ENCODE measurements at regions not wholly inside any gene's neighbourhood (a gene's known extent, or its start where the extent isn't known, plus 50 kb on each side); places are given as distances from the start of the nearest gene placed in this dataset.

DNA sequence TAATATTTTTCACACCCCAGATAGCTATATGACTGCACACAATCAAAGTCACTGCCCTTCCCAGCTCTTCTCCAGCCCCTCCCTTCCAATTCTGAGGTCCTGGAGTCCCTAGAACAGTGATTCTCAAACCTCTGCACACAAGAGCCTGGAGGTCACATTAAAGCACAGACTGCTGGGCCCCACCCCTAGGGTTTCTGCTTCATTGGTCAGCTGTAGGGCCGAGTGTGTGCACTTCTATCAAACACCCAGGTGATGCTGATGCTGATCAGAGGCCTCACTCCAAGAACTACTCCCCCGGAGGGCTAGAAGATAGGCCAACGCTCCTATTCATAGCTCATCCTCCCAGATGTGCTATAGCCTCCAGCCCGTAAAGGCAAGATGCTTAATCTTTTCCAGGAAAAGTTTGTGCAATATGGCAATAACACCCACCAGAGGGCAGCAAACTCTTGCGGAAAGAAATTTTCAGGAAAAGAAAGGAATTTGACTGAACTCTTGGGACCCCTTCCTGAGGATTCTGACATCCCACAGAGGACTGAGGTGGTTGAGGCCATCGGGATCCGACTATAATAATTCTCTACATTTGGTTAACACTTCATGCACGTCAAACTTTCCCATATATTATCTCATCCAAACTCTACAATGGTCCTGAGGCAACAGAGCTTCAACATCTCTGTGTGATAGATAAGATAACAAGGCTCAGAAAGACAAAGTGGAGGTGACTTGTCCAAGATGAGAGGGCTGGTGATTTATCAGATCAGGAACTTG, 194.2 kb upstream of the PKDCC start:
- peak; percentile 49 for DNase-seq (ENCODE audit: low read depth)

DNA sequence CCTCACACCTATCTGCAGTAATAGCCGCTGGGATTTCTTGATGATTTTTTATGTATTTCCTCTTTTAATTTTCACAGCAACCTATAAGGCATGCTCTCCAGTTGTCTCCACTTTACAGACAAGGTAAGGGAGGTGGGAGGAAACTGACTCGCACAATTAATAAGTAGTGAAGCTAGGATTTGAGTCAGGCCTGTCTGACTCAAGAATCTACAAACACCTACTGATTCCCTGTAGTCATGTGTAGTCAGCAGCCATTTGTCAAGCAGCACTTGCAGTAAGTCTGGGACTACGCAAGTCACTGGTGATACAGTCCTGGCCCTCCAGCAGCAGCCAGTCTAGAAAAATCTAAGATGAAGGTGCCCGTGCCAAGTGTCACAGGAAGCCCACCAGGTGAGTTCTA, 193.6 kb upstream of the PKDCC start:
- DNase-seq (ENCODE audit: low read depth): no peak

DNA sequence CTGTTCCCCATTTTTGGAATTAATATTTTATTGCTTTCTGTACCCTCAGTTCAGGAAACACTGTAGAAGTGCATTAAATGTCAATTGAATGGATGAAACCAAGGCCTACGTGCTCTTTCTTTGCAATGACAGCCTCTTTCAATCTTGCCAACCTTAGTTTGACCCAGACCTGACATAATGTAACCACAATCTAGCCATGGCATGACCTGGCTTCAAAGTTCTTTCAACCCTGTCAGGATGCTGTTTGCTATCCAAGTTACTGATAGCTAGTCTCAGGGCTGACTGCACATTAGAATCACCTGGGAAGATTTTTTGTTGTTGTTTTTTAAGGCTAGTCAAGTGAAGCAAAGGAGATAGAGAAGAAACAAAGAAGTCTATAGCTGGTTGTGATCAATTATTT, 190.9 kb upstream of the PKDCC start:
- no peak for DNase-seq (ENCODE audit: low read depth)

DNA sequence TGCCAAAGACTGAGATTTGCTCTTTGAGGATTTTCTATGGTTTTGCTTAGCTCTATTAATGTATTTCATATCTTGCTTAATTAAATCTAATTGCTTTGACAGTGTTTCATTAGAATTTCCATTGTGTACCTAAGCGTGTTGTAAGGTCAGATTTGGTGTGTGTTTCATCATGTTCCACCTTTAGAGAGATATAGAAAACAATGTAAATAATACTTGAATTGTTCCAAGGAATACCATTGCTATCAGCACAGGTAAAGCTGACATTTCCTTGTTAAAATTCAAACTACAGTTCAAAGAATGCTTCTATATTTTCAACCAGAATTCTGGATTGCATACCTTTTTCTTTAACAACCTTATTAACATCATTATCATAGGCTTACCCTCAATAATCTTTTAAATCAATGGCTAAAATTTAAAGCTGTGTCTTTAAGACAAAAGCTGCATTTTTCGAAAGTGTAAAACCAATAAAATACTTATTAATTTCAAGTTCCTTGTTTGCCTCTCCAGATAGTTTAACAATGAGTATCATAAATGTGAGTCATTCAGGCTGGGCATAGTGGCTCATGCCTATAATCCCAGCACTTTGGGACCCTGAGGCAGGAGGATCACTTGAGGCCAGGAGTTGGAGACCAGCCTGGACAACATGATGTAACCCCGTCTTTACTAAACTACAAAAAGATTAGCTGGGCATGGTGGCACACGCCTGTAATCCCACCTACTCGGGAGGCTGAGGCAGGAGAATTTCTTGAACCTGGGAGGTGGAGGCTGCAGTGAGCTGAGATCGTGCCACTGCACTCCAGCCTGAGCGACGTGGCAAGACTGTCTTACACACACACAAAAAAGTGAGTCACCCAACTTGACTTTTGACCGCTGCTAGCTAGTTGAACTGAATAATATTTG, 188.0 kb upstream of the PKDCC start:
- peak; percentile 44 for DNase-seq (ENCODE audit: low read depth)

DNA sequence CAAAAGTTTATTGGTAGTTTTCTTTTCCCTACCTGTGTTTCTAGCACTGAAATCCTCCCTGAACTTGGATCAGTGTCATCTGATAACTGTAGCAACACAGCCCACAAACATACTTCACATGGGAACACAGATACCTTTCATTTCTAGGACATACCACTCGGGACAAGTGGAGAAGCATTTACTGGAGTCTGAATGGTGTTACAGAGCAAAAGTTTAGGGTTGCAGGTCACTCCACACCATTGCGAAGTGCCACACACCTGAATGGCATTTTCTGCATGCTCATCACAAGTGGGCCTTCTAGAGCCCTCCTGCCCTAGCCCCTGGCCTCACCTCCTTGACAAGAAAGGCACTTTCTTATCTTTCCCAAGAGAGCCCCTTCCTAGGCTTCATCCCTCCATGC, 184.8 kb upstream of the PKDCC start:
- no peak for DNase-seq (ENCODE audit: low read depth)

DNA sequence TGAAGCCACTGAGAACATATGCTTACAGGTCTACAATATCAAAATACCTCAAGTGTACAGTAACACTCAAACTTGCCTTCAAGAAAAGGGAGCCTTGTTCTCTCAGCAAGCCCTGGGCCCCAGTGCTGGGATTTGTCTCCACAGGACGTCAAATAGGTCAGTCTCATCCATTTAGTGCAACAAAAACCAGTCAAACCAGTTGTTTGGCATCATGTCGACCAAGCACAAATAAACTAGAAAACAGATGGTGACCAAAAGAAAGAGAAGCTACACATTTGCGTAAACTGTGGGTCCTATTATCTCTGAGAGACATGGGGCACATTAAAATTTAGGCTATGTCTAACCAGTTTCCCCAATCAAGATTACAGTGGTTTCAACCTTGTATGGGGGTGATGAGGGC, 182.6 kb upstream of the PKDCC start:
- no peak for DNase-seq (ENCODE audit: low read depth)

DNA sequence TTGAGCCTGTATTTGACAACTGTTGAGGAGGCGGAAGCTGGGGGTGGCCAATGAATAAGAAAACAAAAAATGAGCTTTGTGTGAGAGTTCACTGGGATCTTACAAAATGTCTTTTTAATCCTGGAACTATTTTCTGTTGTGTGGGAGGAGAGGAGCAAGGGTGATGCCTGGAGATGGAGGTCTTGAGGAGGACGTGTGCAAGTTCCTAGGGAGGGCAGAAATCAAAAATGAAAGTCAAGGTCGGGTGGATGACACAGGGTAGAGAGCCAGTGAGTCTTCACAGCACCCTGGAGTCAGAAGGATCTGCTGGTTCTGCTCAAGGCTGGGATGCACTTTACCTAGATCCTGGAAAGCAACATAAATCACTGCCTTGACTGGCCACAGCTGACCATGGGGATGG, 180.3 kb upstream of the PKDCC start:
- no peak for DNase-seq (ENCODE audit: low read depth)

DNA sequence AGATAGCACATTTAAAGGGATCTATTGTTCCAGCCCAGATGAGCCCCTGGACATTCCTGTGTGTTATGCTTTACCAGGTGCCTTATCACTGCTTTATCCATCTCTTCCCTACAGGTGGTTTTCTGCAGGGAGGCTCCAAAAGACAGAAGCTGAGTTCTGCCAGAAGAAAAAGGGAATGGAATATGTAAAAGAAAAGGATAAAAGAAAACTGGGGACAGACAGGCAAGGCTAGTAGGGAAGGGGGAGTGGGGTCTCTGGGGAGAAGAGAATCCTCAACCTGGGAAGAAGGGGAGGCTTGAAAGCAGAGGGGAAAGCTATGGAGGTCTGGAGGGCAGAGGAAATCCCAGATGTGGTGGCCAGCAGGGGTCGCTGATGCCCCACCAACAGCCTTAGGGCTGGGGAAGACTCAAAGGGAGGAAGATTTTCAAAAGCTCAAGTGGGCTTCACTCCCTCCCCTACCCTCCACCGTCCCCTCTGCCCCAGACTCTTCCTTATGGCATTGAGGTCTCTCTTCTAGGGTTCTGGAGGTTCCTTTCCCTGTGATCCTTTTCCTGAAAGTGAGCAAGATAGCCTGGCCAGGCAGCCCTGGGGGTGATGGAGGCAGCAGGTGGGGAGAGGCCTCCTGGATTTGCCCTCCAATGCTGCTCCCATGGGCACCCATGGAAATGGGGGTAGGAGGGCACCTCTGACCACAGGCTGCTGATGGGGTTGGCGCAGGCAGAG, 178.1 kb upstream of the PKDCC start:
- DNase-seq (ENCODE audit: low read depth): peak; percentile 41

DNA sequence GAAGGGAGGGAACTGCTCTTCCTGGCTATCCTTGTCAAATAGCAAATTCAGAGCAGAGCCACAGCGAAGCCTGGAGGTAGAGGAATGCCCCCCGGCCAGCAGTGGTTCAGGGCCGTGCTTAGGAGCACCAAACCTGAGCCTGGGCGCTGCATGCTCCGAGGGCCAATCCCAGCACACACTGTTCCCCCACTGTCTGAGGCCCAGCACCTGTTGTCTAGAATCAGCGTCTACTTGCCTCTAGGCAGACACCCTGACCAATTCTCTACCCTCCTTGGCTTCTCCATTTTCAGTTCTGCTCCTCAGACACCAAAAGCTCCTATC, 177.6 kb upstream of the PKDCC start:
- no peak for DNase-seq (ENCODE audit: low read depth)

DNA sequence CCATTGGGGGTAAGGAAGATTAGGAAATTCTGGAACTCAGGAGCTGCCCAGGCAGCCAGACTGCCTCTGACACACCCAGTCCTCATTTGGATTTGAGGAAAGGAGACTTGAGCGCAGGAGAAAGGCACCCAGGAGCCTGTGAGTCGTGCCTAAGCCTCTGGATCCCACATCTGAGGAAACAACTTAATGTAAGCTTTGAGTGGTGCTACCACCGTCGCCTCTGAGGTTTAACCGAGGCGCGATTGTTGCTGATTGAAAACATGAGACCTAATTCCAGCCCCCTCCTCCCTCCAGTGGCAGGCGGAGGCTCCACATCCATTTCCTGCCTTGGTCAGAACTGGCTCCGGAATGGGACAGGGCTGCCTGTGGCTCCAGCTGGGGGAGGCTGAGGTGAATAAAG, 176.7 kb upstream of the PKDCC start:
- DNase-seq (ENCODE audit: low read depth): no peak

DNA sequence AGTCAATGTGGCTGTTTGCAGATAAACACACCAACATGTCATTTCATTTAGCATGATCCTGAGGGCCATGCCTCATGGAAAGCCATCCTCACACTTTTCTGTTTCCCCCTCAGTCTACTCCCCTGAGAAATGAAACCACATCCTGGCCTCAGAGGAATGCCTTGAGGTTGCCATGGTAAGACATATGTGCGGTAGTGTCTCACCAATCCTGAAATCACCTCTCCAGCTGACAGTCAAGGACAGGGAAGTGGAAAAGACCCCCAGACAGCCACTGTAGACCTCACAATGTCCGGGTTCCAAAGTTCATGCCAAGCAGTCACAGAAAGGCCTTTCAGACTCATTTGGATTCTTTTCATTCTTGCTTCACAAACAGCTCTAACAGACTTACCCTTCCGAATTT, 175.2 kb upstream of the PKDCC start:
- DNase-seq (ENCODE audit: low read depth): peak; percentile 34

DNA sequence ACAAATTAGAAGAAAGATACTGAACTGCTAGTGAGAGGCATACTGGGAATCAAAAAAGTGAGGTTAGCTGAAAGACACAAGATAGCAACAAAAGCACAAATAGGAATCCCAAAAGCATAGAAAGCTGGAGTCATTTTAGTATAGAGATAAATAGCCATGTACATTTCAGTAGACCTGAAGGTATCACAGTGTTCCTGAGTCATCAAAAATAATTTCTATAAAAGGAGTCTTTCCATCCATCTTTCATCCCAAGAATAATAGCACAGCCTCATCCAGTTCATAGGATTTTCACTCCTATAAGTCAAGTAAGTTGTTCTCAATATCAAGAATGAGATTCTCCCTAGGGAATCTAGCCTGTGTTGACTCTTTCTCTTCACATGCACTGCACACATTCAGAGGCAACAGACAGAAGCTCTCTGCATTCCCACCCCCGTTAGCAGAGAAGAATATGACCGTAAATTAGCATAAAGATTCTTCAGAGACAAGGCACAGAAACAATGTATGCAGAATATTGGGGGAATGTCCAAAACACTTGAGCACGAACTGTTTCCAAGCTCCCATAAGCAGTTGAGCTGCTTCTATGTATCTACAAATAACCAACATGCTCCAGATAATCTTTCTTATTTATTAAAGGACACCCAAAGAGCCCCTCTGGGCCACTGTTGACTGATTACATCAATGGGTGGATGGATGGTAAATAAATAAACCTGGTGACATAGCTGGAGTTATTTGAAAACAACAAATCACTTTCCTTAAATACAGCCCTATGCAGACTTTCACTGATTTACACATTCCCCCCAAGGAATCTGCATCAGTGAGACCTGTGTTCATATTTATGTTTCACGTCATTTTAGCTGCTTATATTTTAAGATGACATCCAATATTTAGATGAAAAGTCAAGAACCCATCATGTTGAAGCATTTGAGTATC, 174.5 kb upstream of the PKDCC start:
- no peak for DNase-seq (ENCODE audit: low read depth)

DNA sequence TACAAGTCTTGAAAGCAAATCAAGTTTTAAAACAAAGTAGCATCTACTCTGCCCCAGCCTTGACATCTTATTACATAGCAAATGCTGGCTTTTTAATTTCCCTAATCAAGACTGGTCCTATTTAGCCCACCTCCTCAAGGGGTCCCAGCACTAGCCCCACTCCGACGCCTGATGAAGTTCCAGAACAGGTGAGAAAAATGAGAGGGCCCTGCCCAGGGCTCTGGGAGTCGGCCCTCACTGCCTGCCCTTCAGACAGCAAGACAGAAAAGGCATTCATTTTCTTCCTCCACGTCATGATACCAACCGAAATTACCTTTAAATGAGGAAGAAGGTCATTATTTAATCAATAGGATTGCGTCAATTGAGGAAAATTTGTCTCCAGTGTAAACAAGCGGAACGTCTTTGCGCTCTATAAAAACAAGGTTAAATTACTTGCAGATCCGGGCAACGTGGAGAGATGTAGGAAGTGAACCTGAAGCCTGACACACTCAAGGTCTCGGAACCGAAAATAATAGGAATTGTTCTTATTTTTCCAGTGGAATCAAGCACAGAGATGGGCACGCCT, 170.6 kb upstream of the PKDCC start:
- no peak for DNase-seq (ENCODE audit: low read depth)

DNA sequence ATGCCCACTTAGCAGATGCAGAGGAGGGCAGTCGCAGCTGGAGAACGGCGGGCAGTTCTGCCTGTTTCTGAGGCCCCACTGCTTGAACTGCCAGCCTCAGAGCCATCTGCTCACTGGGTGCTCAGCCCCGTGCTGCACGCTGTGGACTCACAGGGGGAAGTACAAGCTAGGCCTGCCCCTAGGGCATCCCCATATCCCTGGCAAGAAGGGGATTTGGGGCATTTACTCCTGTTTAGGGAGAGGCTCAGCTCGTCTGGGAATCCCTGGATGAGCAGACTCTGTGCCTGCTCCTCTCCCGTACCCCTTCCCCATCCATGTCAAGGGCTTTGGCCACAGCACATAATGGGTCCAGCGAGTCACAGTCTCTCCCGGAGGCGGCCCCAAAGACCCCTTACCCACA, 169.8 kb upstream of the PKDCC start:
- DNase-seq (ENCODE audit: low read depth): no peak

DNA sequence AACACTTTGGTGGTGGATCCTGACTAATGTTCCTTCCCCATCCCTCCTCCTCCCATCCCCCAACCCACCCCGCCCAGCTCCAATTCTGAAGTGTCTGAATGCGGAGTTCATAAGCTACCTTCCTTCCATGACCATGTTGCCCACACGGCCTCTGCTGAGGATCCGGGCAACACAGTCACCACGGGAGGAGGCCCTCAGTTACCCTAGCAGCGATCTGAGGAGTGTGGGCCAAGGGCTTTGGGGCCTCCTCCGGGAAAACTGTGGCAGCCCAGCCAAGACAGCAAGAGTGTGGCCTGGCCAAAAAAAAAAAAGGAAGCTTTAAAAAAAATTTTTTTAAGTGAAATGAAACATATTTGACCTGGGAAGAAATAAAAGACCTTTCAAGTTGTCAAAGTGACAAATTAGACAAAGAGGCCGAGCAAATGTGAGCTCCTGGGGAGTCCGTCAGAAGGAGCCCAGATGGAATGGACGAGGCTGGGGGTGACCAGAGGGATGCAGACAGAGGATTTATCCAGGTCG, 169.0 kb upstream of the PKDCC start:
- no peak for DNase-seq (ENCODE audit: low read depth)

DNA sequence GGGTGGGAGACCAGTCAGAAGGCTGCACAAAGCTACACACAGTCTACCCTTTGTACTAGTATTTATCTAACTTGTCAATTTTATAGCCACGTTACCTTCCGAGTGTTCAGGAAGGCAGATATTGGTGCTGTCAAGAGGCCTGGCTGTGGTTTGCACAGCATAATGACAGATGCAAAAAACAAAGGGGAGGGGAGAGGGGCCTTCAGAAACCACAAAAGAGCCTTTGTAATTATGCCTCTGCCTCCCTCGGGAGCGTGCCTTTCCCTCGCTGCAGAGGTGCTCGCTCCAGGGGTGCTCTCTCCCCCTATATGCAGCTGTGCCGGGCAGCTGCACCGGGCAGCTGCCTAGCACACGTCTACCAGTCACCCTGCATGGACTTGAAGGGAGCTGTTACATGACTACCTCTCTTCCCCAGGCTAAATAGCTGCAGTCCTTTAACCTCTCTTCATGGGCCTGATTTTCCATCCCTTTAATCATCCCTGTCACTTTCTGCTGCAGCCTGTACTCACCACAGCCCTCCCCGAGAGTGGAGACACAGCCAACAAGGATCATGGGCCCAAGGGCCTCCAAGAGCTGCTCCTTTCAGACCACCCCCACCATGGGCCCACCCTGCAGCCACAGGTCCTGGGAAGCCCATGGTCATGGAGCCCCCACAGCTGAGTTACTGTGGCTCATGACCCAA, 168.4 kb upstream of the PKDCC start:
- no peak for DNase-seq (ENCODE audit: low read depth)

DNA sequence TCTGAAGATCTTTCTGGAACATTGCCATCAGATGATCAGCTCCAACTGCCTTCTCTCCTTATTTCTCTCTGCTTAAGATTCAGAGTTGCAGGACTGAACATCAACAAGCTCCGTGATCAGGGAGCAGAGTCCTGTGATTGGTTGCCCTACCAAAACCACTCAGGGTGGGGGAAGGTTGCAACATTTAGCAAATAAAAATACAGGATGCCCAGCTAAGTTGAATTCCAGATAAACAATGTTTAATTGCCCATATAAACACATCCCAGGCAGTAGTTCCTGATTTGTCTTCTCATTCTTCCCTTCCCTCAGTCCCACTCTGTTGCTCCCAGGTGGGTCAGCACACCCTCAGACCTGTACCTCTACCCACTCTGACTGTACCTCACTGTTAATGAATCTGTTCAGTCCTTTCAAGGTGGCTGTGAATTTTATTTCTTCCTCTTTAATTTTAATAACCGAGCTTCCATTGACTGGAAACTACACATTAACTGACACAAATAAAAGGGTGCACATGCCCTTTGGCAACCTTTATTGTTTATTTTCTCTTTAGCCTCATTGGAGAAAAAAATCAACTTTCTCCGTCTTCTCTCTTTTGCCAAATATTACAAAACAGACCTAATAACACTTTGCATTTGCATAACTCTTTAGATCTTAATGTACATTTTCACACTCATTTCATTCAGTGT, 167.1 kb upstream of the PKDCC start:
- peak; percentile 49 for DNase-seq (ENCODE audit: low read depth)

DNA sequence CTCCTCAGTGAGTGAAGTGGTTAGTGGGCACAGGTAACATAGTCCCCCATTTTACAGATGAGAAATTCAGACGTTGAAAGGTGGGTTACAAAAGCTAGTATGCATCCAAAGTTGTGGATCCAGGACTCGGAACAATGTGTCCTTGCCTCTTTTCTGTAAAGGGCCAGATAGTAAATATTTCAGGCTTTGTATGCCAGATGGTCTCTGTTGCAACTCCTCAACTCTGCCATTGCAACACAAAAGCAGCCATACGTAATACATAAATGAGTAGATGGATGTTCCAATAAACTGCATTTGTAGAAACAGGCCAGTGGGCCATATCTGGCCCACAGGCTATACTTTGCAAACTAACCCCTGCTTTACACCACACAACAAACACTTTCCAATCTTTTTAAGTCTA, 166.6 kb upstream of the PKDCC start:
- DNase-seq (ENCODE audit: low read depth): peak; percentile 81

DNA sequence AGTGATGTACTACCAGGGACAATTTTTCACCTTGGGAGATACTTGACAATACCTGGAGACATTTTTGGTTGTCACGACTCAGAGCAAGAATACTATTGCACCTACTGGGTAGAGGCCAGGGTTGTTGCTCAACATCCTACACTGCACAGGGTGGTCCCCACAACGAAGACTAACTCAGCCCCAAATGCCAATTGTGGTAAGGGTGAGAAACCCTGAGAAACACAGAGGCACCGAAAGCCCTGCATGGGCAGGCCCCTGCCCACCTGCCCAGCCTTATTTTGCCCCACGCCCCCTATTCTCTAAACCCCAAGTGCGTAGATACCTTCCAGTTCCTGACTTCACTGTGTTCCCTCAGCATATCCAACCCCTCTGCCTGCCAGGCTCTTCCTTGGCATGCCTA, 163.1 kb upstream of the PKDCC start:
- no peak for DNase-seq (ENCODE audit: low read depth)

DNA sequence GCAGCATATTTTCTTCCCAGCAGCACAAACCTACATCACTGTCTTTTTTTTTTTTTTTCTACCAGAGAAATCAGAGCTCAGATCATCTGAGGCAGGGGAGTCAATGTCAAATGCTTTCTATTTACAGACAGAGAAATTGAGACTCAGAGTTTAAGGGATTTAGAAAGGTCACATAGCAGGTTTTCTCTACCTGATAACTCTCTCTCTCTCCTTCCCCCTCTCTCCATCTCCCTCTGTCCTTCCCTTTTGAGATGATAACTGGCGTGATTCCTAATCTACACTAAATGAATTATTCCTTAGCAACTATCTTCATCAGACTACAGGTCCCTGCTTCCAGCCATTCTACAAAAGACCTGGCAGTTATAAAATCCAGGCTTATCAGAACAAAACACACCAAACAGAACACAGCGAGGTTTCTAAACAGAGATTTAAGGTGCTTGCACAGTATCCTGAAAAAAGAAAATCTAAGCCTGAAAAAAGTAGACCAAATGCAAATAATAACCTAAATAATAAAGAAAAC, 161.6 kb upstream of the PKDCC start:
- DNase-seq (ENCODE audit: low read depth): no peak

All from fibroblast of gingiva (primary cell).